Suppressor macrophage (primary cell): ENCODE measurements at regions not wholly inside any gene's neighbourhood (a gene's known extent, or its start where the extent isn't known, plus 50 kb on each side); places are given as distances from the start of the nearest gene placed in this dataset.
"Not testable (repeated sequence)": the region's sequence is repeated elsewhere in the genome, so short reads cannot be mapped to it uniquely, and the experiment has no call there.

Source experiments
- DNase-seq, 4 experiments: peaks; one replicate each; pipeline ENCODE4 v3.0.0-alpha.2; 2020 to 2022

- DNase-seq, result no peak
These were observed 1060.3 kb upstream of the CITED2 start for GRCh38 chr6:140434761-140435160.

- no peak for DNase-seq
These were observed 1058.6 kb upstream of the CITED2 start for GRCh38 chr6:140433072-140433471.

GRCh38 chr6:140427842-140428241 is 1053.4 kb upstream of the CITED2 start:
- no peak for DNase-seq

DNA sequence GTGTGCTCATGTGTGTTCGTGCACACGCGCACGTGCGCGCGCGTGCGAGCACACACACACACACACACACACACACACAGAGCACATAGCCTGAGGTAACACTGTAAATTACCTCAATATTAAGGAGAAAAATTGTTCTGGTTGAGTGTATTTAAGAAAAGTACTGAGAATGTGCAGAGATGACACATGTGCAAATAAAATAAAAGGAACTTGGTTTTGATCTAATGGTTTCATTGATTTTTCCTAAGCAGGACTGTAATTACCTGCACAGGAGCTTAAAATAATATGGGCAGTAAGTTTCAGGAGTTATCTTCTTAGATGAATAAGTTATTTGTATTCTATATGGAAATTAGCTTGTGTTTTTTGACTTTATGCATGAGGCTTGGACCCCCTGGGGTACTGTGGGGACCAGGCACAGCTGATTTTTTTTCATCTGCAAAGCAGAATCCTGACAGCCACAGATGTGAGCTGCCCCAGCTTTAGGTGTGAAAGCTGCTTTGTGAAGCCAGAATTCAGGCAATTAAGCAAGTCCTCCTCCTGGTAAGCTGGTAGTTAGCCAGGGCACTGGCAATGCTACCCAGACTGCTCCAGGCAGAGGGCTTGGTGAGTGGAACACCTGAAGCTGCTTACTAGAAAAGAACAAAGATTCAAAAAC is 1040.6 kb upstream of the CITED2 start:
- no peak for DNase-seq

- DNase-seq, result no peak
These were observed 1028.6 kb upstream of the CITED2 start for GRCh38 chr6:140403020-140403419.

- DNase-seq, result no peak
These were observed 1027.3 kb upstream of the CITED2 start for GRCh38 chr6:140401761-140402160.

DNA sequence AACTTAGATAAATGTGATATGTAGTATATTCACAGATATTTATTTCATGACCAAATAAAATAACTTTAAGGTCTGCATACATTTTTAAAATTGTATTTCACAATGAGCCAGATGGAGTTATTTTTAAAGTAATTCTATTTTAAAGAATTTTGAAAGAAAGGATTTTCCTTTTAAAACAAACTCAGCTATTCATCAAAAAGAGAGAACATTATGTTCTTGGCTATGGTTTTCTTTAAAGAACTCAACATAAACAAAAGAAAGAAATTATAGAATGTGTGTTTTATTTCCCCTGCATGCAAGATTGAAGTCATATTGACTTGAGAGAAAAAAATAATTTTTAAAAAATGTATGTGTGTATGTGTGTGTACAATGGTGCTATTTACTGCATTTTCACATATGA is 1023.6 kb upstream of the CITED2 start:
- no peak for DNase-seq

DNA sequence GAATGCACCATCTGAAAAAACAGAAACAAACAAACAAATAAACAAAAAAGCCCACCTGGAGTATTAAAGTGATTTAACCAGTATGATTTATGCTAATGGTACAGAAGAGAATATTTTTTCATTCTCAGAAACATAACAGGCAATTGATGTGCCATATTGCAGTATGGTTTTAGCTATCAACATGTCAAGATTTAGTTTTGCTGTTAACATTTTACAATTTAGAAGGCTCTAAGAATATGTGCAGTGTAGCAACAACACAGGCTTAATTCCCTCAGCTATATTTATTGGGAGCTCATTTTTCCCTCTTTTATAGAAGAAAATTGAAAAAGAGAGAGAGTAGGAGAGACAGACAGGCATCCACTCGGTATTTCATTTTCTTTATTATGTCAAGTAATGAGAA is 1022.7 kb upstream of the CITED2 start:
- DNase-seq, result no peak

- peak; percentile 37 to 90 (median 77) for DNase-seq
These were observed 1019.5 kb upstream of the CITED2 start for GRCh38 chr6:140393665-140394540.

DNA sequence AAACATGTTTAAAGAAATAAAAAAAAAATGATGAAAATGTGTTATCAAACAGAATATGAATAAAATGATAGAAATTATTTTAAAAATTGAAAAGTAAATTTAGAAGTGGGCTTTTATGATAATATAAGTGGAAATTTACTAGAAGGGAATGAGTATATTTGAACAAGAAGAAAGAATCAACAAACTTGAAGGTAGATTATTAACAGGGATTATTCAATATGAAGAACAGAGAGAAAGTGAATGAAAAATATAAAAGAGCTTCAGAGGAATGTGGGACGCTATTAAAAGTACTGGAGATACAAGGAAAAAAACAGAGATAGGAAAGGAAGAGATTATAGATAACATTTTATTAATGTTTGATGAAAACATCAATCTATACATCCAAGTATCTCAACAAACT is 1014.4 kb upstream of the CITED2 start:
- DNase-seq, result no peak

- DNase-seq, result no peak
These were observed 1013.8 kb upstream of the CITED2 start for GRCh38 chr6:140388192-140388802.

- no peak for DNase-seq
These were observed 1011.2 kb upstream of the CITED2 start for GRCh38 chr6:140385679-140386078.

DNA sequence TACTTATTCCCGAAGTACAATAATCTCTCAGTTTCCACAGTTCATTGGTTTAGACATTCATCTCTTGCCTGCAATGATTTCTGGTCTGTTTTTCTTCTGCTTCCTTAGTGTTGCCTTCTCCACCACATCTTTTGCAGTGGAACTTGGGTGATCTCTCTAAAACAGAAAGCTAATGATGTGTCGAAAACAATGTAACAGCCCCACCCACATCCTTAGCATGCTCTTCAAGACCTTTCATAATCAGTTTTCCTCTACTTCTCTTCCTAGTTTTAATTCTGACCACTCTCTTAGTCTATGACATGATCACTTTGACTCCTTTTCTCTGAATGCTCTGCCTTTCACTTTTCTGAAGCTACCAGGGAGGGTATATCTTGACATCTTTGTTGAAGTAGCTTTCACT is 1007.9 kb upstream of the CITED2 start:
- DNase-seq, result peak; percentile 8 to 50 (median 34)

- peak in 1 of 4 experiments; percentile 10 for DNase-seq
These were observed 1006.2 kb upstream of the CITED2 start for GRCh38 chr6:140380427-140381218.

DNA sequence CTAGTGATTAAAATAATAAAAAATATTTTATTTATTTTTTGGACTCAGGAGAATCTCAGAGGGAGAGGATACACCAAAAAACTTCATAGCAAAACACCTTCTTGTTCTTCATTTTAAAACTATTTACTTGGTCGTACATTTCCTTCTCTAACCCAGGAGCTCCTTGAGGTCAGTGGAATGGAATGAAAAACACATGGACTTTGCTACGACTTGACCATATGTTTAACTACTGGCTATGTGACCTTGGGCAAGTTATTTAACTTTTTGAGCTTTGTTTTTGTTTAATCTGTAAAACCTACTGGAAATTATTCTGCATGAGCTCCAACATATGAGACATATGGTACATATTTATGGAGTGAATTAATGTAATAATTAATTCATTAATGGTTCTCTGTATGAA is 1005.5 kb upstream of the CITED2 start:
- no peak for DNase-seq

DNA sequence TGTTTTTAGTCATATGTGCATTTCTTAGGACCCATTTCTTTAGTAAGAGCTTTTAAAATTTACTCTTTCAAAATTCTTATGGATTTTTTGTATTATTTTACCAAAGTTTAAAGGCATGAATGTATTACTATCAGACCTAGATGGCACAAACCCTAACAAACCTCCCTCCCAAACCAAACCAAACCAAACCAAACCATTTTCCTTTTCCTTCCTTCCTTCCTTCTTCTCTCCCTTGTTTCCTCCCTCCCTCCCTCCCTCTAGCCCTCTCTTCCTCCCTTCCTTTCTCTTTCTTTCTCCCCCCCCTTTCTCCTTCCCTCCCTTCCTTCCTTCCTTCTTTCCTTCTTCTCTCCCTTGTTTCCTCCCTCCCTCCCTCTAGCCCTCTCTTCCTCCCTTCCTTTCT is 1001.8 kb upstream of the CITED2 start:
- DNase-seq, result no peak

GRCh38 chr6:140373728-140374127 is 999.3 kb upstream of the CITED2 start:
- not testable (repeated sequence) for DNase-seq

DNA sequence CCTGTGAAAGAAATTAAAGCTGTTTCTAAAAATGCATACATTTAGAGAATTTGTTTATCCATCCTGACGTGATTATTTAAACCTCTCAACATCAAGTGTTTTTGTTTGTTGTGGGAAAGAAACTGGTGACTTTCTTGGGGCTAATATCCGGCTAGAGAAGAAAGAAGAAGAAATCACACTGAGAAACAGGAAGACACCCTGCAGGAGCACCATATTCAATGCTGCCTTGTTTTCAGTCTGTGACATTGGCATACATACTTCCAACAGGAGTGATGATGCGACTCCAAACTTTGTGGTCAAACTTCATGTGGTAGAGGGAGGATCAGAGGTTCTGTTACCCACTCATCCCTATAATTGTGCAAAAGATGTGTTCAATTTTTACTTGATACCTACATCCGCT is 997.6 kb upstream of the CITED2 start:
- DNase-seq, result peak in 1 of 4 experiments; percentile 5

DNA sequence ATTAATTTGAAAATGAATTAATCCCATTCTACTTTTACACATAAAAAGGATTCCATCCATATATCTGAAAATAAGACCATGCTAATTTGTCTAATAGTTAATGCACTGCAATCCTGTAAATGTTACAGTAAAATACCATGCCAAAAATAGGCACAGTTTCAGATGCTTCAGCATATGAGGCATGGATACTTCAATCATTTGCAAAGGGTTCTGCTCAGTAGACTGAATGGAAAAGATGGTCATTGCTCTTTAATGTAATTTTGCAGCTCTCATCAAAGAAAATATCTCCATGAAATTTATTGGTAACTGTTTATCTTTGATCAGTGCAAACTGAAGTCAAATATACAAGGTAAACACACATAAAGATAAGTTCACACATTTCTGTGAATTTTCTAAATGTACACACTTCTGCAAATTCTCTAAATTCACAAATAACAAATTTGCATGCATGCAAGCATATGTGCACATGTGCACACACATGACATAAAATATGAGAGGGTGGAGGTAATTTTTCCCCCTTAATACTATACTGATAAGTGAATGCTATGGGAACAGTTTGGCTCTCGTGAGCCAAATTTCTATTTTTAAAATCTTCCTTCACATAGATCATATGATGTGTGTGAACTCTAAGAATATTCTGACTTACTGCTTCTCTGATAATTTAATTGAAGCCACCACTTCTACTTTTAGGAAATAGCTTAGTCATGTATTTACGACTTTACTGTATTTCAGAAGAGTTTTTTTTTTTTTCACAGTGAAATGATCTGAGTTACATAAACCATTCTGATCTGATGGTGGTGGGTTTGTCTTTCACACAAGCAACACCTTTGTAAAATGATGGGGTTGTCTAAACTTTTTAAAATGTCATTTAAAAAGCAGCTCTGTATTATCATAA is 996.8 kb upstream of the CITED2 start:
- peak in 2 of 4 experiments; percentile 8 to 27 for DNase-seq

DNA sequence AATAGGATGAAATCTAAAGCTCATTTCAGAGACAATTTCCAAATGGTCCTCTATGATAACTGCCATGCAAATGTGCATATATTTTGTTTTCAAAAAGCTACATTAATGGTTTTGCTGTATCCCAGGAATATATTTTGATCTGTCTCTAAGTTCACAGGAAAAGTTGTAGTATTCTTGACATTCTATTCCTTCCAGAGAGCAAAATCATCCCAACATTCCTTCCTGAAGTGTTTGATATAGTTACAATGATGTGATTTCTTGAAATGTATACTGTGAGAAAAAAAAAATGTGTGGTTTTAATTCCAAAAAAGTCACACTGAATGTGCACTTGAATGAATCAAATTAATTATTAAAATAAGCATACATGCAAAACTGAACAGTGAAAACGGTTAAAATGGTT is 996.0 kb upstream of the CITED2 start:
- DNase-seq, result no peak

DNA sequence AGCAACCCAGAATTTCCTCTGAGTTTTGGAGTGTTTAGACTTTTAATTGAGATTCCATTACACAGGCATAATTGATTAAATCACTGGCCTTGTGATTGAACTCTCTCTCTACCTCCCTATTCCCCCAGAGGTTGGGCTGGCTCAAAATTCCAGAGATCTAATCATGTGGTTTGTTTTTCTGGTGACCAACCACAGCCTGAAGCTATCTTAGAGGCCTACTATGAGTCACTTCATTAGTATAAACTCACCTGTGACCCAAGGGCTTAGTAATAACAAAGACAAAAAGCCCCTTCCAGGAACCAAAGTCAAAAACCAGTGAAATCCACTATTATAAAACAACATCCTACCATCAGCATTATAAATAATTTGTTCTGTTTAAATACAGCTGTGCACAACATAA is 992.5 kb upstream of the CITED2 start:
- DNase-seq, result no peak

DNA sequence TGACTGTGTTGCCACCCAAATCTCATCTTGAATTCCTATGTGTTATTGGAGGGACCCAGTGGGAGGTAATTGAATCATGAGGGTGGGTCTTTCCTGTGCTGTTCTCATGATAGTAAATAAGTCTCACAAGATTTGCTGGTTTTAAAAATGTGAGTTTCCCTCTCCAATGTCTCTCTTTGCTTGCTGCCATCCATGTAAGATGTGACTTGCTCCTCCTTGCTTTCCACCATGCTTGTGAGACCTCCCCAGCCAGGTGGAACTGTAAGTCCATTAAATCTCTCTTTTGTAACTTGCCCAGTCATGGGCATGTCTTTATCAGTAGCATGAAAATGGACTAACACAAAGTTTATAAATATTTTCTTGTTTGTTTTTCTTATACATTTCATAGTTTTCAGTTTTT is 990.5 kb upstream of the CITED2 start:
- no peak for DNase-seq
